ENCODE measurements at regions not wholly inside any gene's neighbourhood (a gene's known extent, or its start where the extent isn't known, plus 50 kb on each side); places are given as distances from the start of the nearest gene placed in this dataset.

DNA sequence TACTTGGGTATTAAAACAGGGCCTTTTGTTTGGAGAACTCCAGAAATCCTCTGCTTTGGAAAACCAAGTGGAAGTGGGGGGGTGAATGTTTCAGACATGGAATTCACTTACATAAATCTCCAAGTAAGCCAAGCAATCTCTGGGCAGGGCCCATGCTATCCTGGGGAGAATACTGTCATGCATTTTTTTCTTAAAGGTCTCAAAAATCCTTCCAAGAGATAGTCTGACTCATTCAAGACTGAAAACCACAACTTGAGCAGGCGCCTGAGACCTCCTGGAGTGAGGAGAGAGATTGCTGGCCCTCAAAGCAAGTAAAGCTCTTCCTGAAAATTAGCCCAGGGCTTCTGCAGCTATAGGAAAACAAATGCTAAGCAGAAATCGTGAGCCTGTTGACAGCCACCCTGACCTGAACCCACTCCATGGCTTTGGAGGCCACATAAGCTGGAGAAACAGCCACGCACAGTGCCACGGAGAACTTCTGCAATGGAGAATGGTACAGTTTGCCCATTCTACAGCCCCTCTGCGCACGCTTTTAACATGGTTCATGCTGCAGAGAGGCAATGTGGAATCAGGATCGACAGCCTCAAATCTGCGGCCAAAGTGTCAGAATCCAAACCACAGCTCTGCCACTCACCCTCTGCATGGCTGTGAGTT is 203.1 kb upstream of the AUTS2 start:
- Histone ChIP-seq H3K4me1 (ENCODE audit: control insufficient read depth, insufficient read depth, low read length) (no peaks in the 10 kb centered on the region), H3K27me3 (ENCODE audit: control insufficient read depth, insufficient read depth, low read length) (no peaks in the 10 kb centered on the region), H3K9me3 (replicated peaks; ENCODE audit: low read length) (no peaks in the 10 kb centered on the region)

DNA sequence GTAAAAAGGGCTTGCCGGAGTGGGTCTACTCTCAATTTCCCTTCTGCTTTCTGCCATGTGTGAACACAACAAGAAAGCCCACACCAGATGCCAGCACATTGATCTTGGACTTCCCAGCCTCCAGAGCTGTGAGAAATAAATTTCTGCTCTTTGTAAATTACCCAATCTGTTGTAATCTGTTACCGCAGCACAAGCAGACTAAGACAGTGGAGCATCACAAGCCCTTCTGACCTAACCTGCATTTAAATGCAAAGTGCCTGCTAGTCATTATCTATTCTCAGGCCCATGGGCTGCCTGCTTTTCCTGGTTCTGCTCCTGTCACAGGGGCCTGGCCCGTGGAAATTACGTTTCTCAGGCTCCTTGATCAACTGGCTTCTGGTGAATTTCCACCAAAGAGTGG is 199.3 kb upstream of the AUTS2 start:
- H3K9ac ChIP-seq (ENCODE audit: low read depth, low read length) = no peak overlapping the region
- H3K4me1 ChIP-seq (ENCODE audit: control insufficient read depth, insufficient read depth, low read length) = no peaks in the 10 kb centered on the region
- no peaks in the 10 kb centered on the region for H3K27me3 ChIP-seq (ENCODE audit: control insufficient read depth, insufficient read depth, low read length)
- no peaks in the 10 kb centered on the region for H3K9me3 ChIP-seq (replicated peaks; ENCODE audit: low read length)
- no peak overlapping the region for H3K4me3 ChIP-seq (ENCODE audit: low read length)
- H3K4me2 ChIP-seq (ENCODE audit: low read length) = no peak overlapping the region
- H3K36me3 ChIP-seq (ENCODE audit: insufficient read depth, low read length) = no peaks in the 10 kb centered on the region

More for the DNA sequence above, 203.1 kb upstream of the AUTS2 start:
- Histone ChIP-seq H3K4me3 (ENCODE audit: low read length) (no peak overlapping the region), H3K9ac (ENCODE audit: low read depth, low read length) (no peak overlapping the region), H3K4me2 (ENCODE audit: low read length) (no peak overlapping the region), H3K36me3 (ENCODE audit: insufficient read depth, low read length) (no peaks in the 10 kb centered on the region)

DNA sequence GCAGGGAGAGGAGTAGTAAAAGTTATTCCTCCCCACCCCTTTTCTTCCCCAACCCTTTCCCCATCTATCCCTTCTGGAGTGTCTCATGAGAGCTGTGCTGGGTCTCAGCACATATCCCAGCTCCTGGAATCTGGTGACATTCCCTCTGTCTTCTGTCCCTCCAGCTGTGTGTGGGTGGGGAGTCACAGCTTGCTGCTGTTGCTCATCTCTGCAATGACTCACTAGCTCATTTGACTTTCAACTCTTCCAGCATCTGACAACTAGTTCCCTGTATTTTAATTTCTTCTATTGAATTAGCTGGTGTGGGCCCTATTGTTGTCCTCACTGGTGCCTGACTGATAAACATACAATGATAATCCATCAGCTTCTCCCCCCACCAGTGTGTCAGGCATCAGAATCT is 198.9 kb upstream of the AUTS2 start:
- H3K9me3 ChIP-seq (replicated peaks; ENCODE audit: low read length) = no peaks in the 10 kb centered on the region

DNA sequence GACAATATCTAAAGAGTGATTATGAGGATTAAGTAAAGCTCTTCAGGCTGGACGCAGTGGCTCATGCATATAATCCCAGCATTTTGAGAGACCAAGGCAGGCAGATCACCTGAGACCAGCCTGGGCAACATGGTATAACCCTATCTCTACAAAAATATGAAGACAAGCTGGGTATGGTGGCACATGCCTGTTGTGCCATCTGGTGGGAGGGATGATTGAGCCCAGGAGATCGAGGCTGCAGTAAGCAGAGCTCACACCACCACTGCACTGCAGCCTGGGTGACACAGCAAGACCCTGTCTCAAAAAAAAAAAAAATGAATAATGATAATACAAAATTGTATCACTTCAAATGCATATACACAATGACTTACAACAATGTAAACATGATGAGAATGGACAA is 195.6 kb upstream of the AUTS2 start:
- no peak overlapping the region for H3K4me3 ChIP-seq (ENCODE audit: low read length)
- H3K9me3 ChIP-seq (replicated peaks; ENCODE audit: low read length) = no peaks in the 10 kb centered on the region
- no peak overlapping the region for H3K4me2 ChIP-seq (ENCODE audit: low read length)
- H3K27me3 ChIP-seq (ENCODE audit: control insufficient read depth, insufficient read depth, low read length) = no peaks in the 10 kb centered on the region
- no peaks in the 10 kb centered on the region for H3K36me3 ChIP-seq (ENCODE audit: insufficient read depth, low read length)
- H3K9ac ChIP-seq (ENCODE audit: low read depth, low read length) = no peak overlapping the region
- no peaks in the 10 kb centered on the region for H3K4me1 ChIP-seq (ENCODE audit: control insufficient read depth, insufficient read depth, low read length)

More for the DNA sequence above, 198.9 kb upstream of the AUTS2 start:
- no peak overlapping the region for H3K4me2 ChIP-seq (ENCODE audit: low read length)
- no peak overlapping the region for H3K9ac ChIP-seq (ENCODE audit: low read depth, low read length)
- H3K27me3 ChIP-seq (ENCODE audit: control insufficient read depth, insufficient read depth, low read length) = no peaks in the 10 kb centered on the region
- H3K4me1 ChIP-seq (ENCODE audit: control insufficient read depth, insufficient read depth, low read length) = no peaks in the 10 kb centered on the region
- no peaks in the 10 kb centered on the region for H3K36me3 ChIP-seq (ENCODE audit: insufficient read depth, low read length)
- H3K4me3 ChIP-seq (ENCODE audit: low read length) = no peak overlapping the region

DNA sequence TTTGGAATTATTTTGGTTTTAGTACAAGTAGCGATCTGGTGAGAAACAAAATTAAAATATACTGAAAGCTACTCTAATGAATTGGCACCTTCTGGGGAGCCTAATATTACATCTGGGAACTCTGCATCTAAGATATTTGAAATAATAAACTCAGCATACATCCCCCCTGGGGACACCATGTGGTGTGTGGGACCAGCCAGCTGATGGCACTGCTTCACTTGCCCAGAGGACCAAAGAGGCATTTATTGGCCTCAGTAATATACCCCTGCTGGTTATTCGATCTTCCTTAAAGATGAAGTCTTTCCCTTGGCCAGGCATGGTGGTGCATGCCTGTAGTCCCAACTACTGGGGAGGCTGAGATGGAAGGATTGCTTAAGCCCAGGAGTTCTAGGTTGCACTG is 195.1 kb upstream of the AUTS2 start:
- Histone ChIP-seq H3K9me3 (replicated peaks; ENCODE audit: low read length) (no peaks in the 10 kb centered on the region), H3K4me1 (ENCODE audit: control insufficient read depth, insufficient read depth, low read length) (no peaks in the 10 kb centered on the region), H3K9ac (ENCODE audit: low read depth, low read length) (no peak overlapping the region), H3K4me2 (ENCODE audit: low read length) (no peak overlapping the region), H3K4me3 (ENCODE audit: low read length) (no peak overlapping the region), H3K36me3 (ENCODE audit: insufficient read depth, low read length) (no peaks in the 10 kb centered on the region), H3K27me3 (ENCODE audit: control insufficient read depth, insufficient read depth, low read length) (no peaks in the 10 kb centered on the region)

DNA sequence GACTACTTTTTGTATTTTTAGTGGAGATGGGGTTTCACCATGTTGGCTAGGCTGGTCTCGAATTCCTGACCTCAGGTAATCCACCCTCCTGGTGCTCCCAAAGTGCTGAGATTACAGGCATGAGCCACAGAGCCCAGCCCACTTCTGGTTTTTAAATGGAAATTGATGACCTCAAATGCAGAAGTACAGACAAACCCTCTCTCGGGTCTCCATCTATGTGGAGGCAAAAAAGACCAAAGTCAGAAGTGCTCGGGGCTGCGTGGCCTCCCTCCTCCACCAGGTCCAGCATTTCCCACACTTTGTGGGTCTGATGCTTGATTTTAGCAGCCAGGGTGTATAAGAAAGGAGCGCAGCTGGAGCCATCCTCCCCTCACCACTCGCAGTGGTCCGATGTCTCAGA is 187.3 kb upstream of the AUTS2 start:
- Histone ChIP-seq H3K4me2 (ENCODE audit: low read length) (no peak overlapping the region), H3K4me1 (ENCODE audit: control insufficient read depth, insufficient read depth, low read length) (no peaks in the 10 kb centered on the region), H3K36me3 (ENCODE audit: insufficient read depth, low read length) (no peaks in the 10 kb centered on the region), H3K9me3 (replicated peaks; ENCODE audit: low read length) (no peaks in the 10 kb centered on the region), H3K27me3 (ENCODE audit: control insufficient read depth, insufficient read depth, low read length) (no peaks in the 10 kb centered on the region), H3K4me3 (ENCODE audit: low read length) (no peak overlapping the region), H3K9ac (ENCODE audit: low read depth, low read length) (no peak overlapping the region)

GRCh38 chr7:69411466-69411865 is 186.8 kb upstream of the AUTS2 start:
- Histone ChIP-seq H3K9me3 (replicated peaks; ENCODE audit: low read length) (no peaks in the 10 kb centered on the region), H3K4me3 (ENCODE audit: low read length) (no peak overlapping the region), H3K4me2 (ENCODE audit: low read length) (no peak overlapping the region), H3K4me1 (ENCODE audit: control insufficient read depth, insufficient read depth, low read length) (no peaks in the 10 kb centered on the region), H3K9ac (ENCODE audit: low read depth, low read length) (no peak overlapping the region), H3K27me3 (ENCODE audit: control insufficient read depth, insufficient read depth, low read length) (no peaks in the 10 kb centered on the region), H3K36me3 (ENCODE audit: insufficient read depth, low read length) (no peaks in the 10 kb centered on the region)

- no peaks in the 10 kb centered on the region for H3K36me3 ChIP-seq (ENCODE audit: insufficient read depth, low read length)
- H3K27me3 ChIP-seq (ENCODE audit: control insufficient read depth, insufficient read depth, low read length) = no peaks in the 10 kb centered on the region
- no peak overlapping the region for H3K4me2 ChIP-seq (ENCODE audit: low read length)
- no peaks in the 10 kb centered on the region for H3K9me3 ChIP-seq (replicated peaks; ENCODE audit: low read length)
- no peak overlapping the region for H3K4me3 ChIP-seq (ENCODE audit: low read length)
- H3K9ac ChIP-seq (ENCODE audit: low read depth, low read length) = no peak overlapping the region
- H3K4me1 ChIP-seq (ENCODE audit: control insufficient read depth, insufficient read depth, low read length) = no peaks in the 10 kb centered on the region
Measured at GRCh38 chr7:69412331-69413146, 185.7 kb upstream of the AUTS2 start.

- Histone ChIP-seq H3K36me3 (ENCODE audit: insufficient read depth, low read length) (no peaks in the 10 kb centered on the region), H3K4me2 (ENCODE audit: low read length) (no peak overlapping the region), H3K9ac (ENCODE audit: low read depth, low read length) (no peak overlapping the region), H3K4me3 (ENCODE audit: low read length) (no peak overlapping the region), H3K4me1 (ENCODE audit: control insufficient read depth, insufficient read depth, low read length) (no peaks in the 10 kb centered on the region), H3K27me3 (ENCODE audit: control insufficient read depth, insufficient read depth, low read length) (no peaks in the 10 kb centered on the region), H3K9me3 (replicated peaks; ENCODE audit: low read length) (no peaks in the 10 kb centered on the region)
Measured at GRCh38 chr7:69414555-69414954, 183.7 kb upstream of the AUTS2 start.

GRCh38 chr7:69418869-69419670 is 179.2 kb upstream of the AUTS2 start:
- no peaks in the 10 kb centered on the region for H3K9me3 ChIP-seq (replicated peaks; ENCODE audit: low read length)
- no peaks in the 10 kb centered on the region for H3K4me1 ChIP-seq (ENCODE audit: control insufficient read depth, insufficient read depth, low read length)
- no peak overlapping the region for H3K4me2 ChIP-seq (ENCODE audit: low read length)
- no peak overlapping the region for H3K4me3 ChIP-seq (ENCODE audit: low read length)
- no peak overlapping the region for H3K9ac ChIP-seq (ENCODE audit: low read depth, low read length)
- no peaks in the 10 kb centered on the region for H3K27me3 ChIP-seq (ENCODE audit: control insufficient read depth, insufficient read depth, low read length)
- H3K36me3 ChIP-seq (ENCODE audit: insufficient read depth, low read length) = no peaks in the 10 kb centered on the region

GRCh38 chr7:69419934-69420333 is 178.3 kb upstream of the AUTS2 start:
- Histone ChIP-seq H3K36me3 (ENCODE audit: insufficient read depth, low read length) (no peaks in the 10 kb centered on the region), H3K4me2 (ENCODE audit: low read length) (no peak overlapping the region), H3K9ac (ENCODE audit: low read depth, low read length) (no peak overlapping the region), H3K4me1 (ENCODE audit: control insufficient read depth, insufficient read depth, low read length) (no peaks in the 10 kb centered on the region), H3K27me3 (ENCODE audit: control insufficient read depth, insufficient read depth, low read length) (no peaks in the 10 kb centered on the region), H3K4me3 (ENCODE audit: low read length) (no peak overlapping the region), H3K9me3 (replicated peaks; ENCODE audit: low read length) (no peaks in the 10 kb centered on the region)

Data from skeletal muscle satellite cell (primary cell).